ENCODE measurements at regions not wholly inside any gene's neighbourhood (a gene's known extent, or its start where the extent isn't known, plus 50 kb on each side); places are given as distances from the start of the nearest gene placed in this dataset.
A peak's percentile ranks its signal among the peaks of the same experiment; 100 is the strongest.
"Not testable (repeated sequence)": the region's sequence is repeated elsewhere in the genome, so short reads cannot be mapped to it uniquely, and the experiment has no call there.

GRCh38 chr2:11877764-11878163 lies 131.3 kb downstream of the LPIN1 start:
- no peak for DNase-seq
- Histone ChIP-seq H3K9me3 (ENCODE audit: control extremely low read depth in 1 of 5, control insufficient read depth in 4 of 5, insufficient read depth in 2 of 5, low read depth in 1 of 5, low read length in 4 of 5) (no peaks in the 10 kb centered on the region), H3K27ac (ENCODE audit: insufficient read depth in 1 of 2, low read depth in 1 of 2, low read length in 2 of 2, poor library complexity in 1 of 2, severe bottlenecking in 2 of 2) (no peak overlapping the region), H3K27me3 (replicated peaks in 2 of 5; ENCODE audit: control insufficient read depth in 4 of 5, insufficient read depth in 5 of 5, low read length in 4 of 5) (peaks cover 0 to 28% (median 4%) of the 10 kb centered on the region in 5 experiments), H3K36me3 (ENCODE audit: control insufficient read depth in 4 of 4, insufficient read depth in 4 of 4, low read length in 3 of 4) (no peaks in the 10 kb centered on the region), H3K4me1 (ENCODE audit: control extremely low read depth in 1 of 4, control insufficient read depth in 4 of 4, insufficient read depth in 4 of 4, low read length in 3 of 4) (peaks cover 0 to 12% (median 0%) of the 10 kb centered on the region in 4 experiments), H3K4me3 (ENCODE audit: control insufficient read depth in 1 of 7, extremely low read depth in 1 of 7, insufficient read depth in 4 of 7, low read depth in 2 of 7, low read length in 6 of 7) (no peak overlapping the region)
- ChIA-PET POLR2A (interaction anchor here (0.6 kb wide), 1 partner anchor 299 kb away, joined by 5 read pairs; no protein-coding TSS in a partner anchor), CTCF (interaction anchor here (0.7 to 1.0 kb wide), 2 partner anchors 14 to 1130 kb away, joined by 3 to 5 read pairs; no protein-coding TSS in a partner anchor)
- WGBS (ENCODE audit: insufficient coverage), result 100% methylated on average over 3 of the region's 3 CpGs

- H3K27ac ChIP-seq (ENCODE audit: insufficient read depth in 1 of 2, low read depth in 1 of 2, low read length in 2 of 2, poor library complexity in 1 of 2, severe bottlenecking in 2 of 2); H3K27me3 ChIP-seq (replicated peaks in 2 of 5; ENCODE audit: control insufficient read depth in 4 of 5, insufficient read depth in 5 of 5, low read length in 4 of 5); DNase-seq; H3K4me1 ChIP-seq (ENCODE audit: control extremely low read depth in 1 of 4, control insufficient read depth in 4 of 4, insufficient read depth in 4 of 4, low read length in 3 of 4); POLR2A ChIA-PET; H3K36me3 ChIP-seq (ENCODE audit: control insufficient read depth in 4 of 4, insufficient read depth in 4 of 4, low read length in 3 of 4); CTCF ChIA-PET; H3K4me3 ChIP-seq (ENCODE audit: control insufficient read depth in 1 of 7, extremely low read depth in 1 of 7, insufficient read depth in 4 of 7, low read depth in 2 of 7, low read length in 6 of 7): not testable (repeated sequence)
- no CpG with 5 or more reads among the region's 4 CpGs for WGBS (ENCODE audit: insufficient coverage)
- peaks cover 0 to 14% (median 3%) of the 10 kb centered on the region in 5 experiments for H3K9me3 ChIP-seq (ENCODE audit: control extremely low read depth in 1 of 5, control insufficient read depth in 4 of 5, insufficient read depth in 2 of 5, low read depth in 1 of 5, low read length in 4 of 5)
These were observed 138.8 kb downstream of the LPIN1 start for GRCh38 chr2:11885253-11885652.

GRCh38 chr2:11886899-11887298 lies 140.5 kb downstream of the LPIN1 start:
- H3K4me3 ChIP-seq (ENCODE audit: control insufficient read depth in 1 of 7, extremely low read depth in 1 of 7, insufficient read depth in 4 of 7, low read depth in 2 of 7, low read length in 6 of 7); POLR2A ChIA-PET; DNase-seq; H3K36me3 ChIP-seq (ENCODE audit: control insufficient read depth in 4 of 4, insufficient read depth in 4 of 4, low read length in 3 of 4); H3K27me3 ChIP-seq (replicated peaks in 2 of 5; ENCODE audit: control insufficient read depth in 4 of 5, insufficient read depth in 5 of 5, low read length in 4 of 5); H3K4me1 ChIP-seq (ENCODE audit: control extremely low read depth in 1 of 4, control insufficient read depth in 4 of 4, insufficient read depth in 4 of 4, low read length in 3 of 4); H3K27ac ChIP-seq (ENCODE audit: insufficient read depth in 1 of 2, low read depth in 1 of 2, low read length in 2 of 2, poor library complexity in 1 of 2, severe bottlenecking in 2 of 2): not testable (repeated sequence)
- CTCF ChIA-PET, result interaction anchor here (0.6 kb wide), 1 partner anchor 16 kb away, joined by 3 read pairs; no protein-coding TSS in a partner anchor
- peaks cover 0 to 19% (median 3%) of the 10 kb centered on the region in 5 experiments for H3K9me3 ChIP-seq (ENCODE audit: control extremely low read depth in 1 of 5, control insufficient read depth in 4 of 5, insufficient read depth in 2 of 5, low read depth in 1 of 5, low read length in 4 of 5)
- 100% methylated on average over 5 of the region's 8 CpGs for WGBS (ENCODE audit: insufficient coverage)

- 100% methylated on average over 1 of the region's 2 CpGs for WGBS (ENCODE audit: insufficient coverage)
- Histone ChIP-seq H3K9me3 (ENCODE audit: control extremely low read depth in 1 of 5, control insufficient read depth in 4 of 5, insufficient read depth in 2 of 5, low read depth in 1 of 5, low read length in 4 of 5) (peaks cover 0 to 23% (median 3%) of the 10 kb centered on the region in 5 experiments), H3K4me3 (ENCODE audit: control insufficient read depth in 1 of 7, extremely low read depth in 1 of 7, insufficient read depth in 4 of 7, low read depth in 2 of 7, low read length in 6 of 7) (no peak overlapping the region), H3K27me3 (replicated peaks in 2 of 5; ENCODE audit: control insufficient read depth in 4 of 5, insufficient read depth in 5 of 5, low read length in 4 of 5) (no peaks in the 10 kb centered on the region), H3K4me1 (ENCODE audit: control extremely low read depth in 1 of 4, control insufficient read depth in 4 of 4, insufficient read depth in 4 of 4, low read length in 3 of 4) (no peaks in the 10 kb centered on the region), H3K27ac (ENCODE audit: insufficient read depth in 1 of 2, low read depth in 1 of 2, low read length in 2 of 2, poor library complexity in 1 of 2, severe bottlenecking in 2 of 2) (no peak overlapping the region), H3K36me3 (ENCODE audit: control insufficient read depth in 4 of 4, insufficient read depth in 4 of 4, low read length in 3 of 4) (no peaks in the 10 kb centered on the region)
- ChIA-PET CTCF (no interaction called here), POLR2A (no interaction called here)
- DNase-seq, result no peak
These were observed 142.8 kb downstream of the LPIN1 start for GRCh38 chr2:11889101-11889850.

GRCh38 chr2:11889854-11890253 lies 143.4 kb downstream of the LPIN1 start:
- H3K27me3 ChIP-seq (replicated peaks in 2 of 5; ENCODE audit: control insufficient read depth in 4 of 5, insufficient read depth in 5 of 5, low read length in 4 of 5), result no peaks in the 10 kb centered on the region
- no peak for DNase-seq
- ChIA-PET CTCF (no interaction called here), POLR2A (no interaction called here)
- no peak overlapping the region for H3K4me3 ChIP-seq (ENCODE audit: control insufficient read depth in 1 of 7, extremely low read depth in 1 of 7, insufficient read depth in 4 of 7, low read depth in 2 of 7, low read length in 6 of 7)
- peaks cover 0 to 23% (median 3%) of the 10 kb centered on the region in 5 experiments for H3K9me3 ChIP-seq (ENCODE audit: control extremely low read depth in 1 of 5, control insufficient read depth in 4 of 5, insufficient read depth in 2 of 5, low read depth in 1 of 5, low read length in 4 of 5)
- H3K36me3 ChIP-seq (ENCODE audit: control insufficient read depth in 4 of 4, insufficient read depth in 4 of 4, low read length in 3 of 4), result no peaks in the 10 kb centered on the region
- WGBS (ENCODE audit: insufficient coverage), result no CpG with 5 or more reads among the region's 1 CpG
- H3K4me1 ChIP-seq (ENCODE audit: control extremely low read depth in 1 of 4, control insufficient read depth in 4 of 4, insufficient read depth in 4 of 4, low read length in 3 of 4), result no peaks in the 10 kb centered on the region
- no peak overlapping the region for H3K27ac ChIP-seq (ENCODE audit: insufficient read depth in 1 of 2, low read depth in 1 of 2, low read length in 2 of 2, poor library complexity in 1 of 2, severe bottlenecking in 2 of 2)

- no peak overlapping the region for H3K27ac ChIP-seq (ENCODE audit: insufficient read depth in 1 of 2, low read depth in 1 of 2, low read length in 2 of 2, poor library complexity in 1 of 2, severe bottlenecking in 2 of 2)
- peak in 2 of 3 donors; percentile 3 to 12 for DNase-seq
- H3K4me1 ChIP-seq (ENCODE audit: control extremely low read depth in 1 of 4, control insufficient read depth in 4 of 4, insufficient read depth in 4 of 4, low read length in 3 of 4), result no peaks in the 10 kb centered on the region
- ChIA-PET POLR2A (no interaction called here), CTCF (interaction anchor here (1.1 kb wide), 1 partner anchor 33 kb away, joined by 3 read pairs; no protein-coding TSS in a partner anchor)
- no peaks in the 10 kb centered on the region for H3K36me3 ChIP-seq (ENCODE audit: control insufficient read depth in 4 of 4, insufficient read depth in 4 of 4, low read length in 3 of 4)
- H3K4me3 ChIP-seq (ENCODE audit: control insufficient read depth in 1 of 7, extremely low read depth in 1 of 7, insufficient read depth in 4 of 7, low read depth in 2 of 7, low read length in 6 of 7), result no peak overlapping the region
- no peaks in the 10 kb centered on the region for H3K27me3 ChIP-seq (replicated peaks in 2 of 5; ENCODE audit: control insufficient read depth in 4 of 5, insufficient read depth in 5 of 5, low read length in 4 of 5)
- 91% methylated on average over 5 of the region's 5 CpGs for WGBS (ENCODE audit: insufficient coverage)
- H3K9me3 ChIP-seq (ENCODE audit: control extremely low read depth in 1 of 5, control insufficient read depth in 4 of 5, insufficient read depth in 2 of 5, low read depth in 1 of 5, low read length in 4 of 5), result peaks cover 0 to 26% (median 3%) of the 10 kb centered on the region in 5 experiments
These were observed 144.6 kb downstream of the LPIN1 start for GRCh38 chr2:11891028-11891427.

- no peak for DNase-seq
- ChIA-PET POLR2A (no interaction called here), CTCF (interaction anchor here (1.1 kb wide), 1 partner anchor 32 kb away, joined by 3 read pairs; no protein-coding TSS in a partner anchor)
- Histone ChIP-seq H3K4me3 (ENCODE audit: control insufficient read depth in 1 of 7, extremely low read depth in 1 of 7, insufficient read depth in 4 of 7, low read depth in 2 of 7, low read length in 6 of 7) (no peak overlapping the region), H3K27ac (ENCODE audit: insufficient read depth in 1 of 2, low read depth in 1 of 2, low read length in 2 of 2, poor library complexity in 1 of 2, severe bottlenecking in 2 of 2) (no peak overlapping the region), H3K36me3 (ENCODE audit: control insufficient read depth in 4 of 4, insufficient read depth in 4 of 4, low read length in 3 of 4) (no peaks in the 10 kb centered on the region), H3K4me1 (ENCODE audit: control extremely low read depth in 1 of 4, control insufficient read depth in 4 of 4, insufficient read depth in 4 of 4, low read length in 3 of 4) (no peaks in the 10 kb centered on the region), H3K9me3 (ENCODE audit: control extremely low read depth in 1 of 5, control insufficient read depth in 4 of 5, insufficient read depth in 2 of 5, low read depth in 1 of 5, low read length in 4 of 5) (peaks cover 0 to 26% (median 3%) of the 10 kb centered on the region in 5 experiments), H3K27me3 (replicated peaks in 2 of 5; ENCODE audit: control insufficient read depth in 4 of 5, insufficient read depth in 5 of 5, low read length in 4 of 5) (no peaks in the 10 kb centered on the region)
- WGBS (ENCODE audit: insufficient coverage), result 97% methylated on average over 3 of the region's 4 CpGs
These were observed 145.4 kb downstream of the LPIN1 start for GRCh38 chr2:11891671-11892440.

Data from common myeloid progenitor, CD34-positive (primary cell).